K562 (cell line): ENCODE measurements at regions not wholly inside any gene's neighbourhood (a gene's known extent, or its start where the extent isn't known, plus 50 kb on each side); places are given as distances from the start of the nearest gene placed in this dataset.

Source experiments
- ASH1L ChIP-seq: fragments of 450-650 bp; IDR thresholded peaks from 2 replicates; pipeline ENCODE4 v1.6.1; 2018; ENCODE audit warnings: borderline replicate concordance, mild to moderate bottlenecking, low read depth; ENCODE audit not compliant: partially characterized antibody
- CBX8 ChIP-seq: fragments of 200-600 bp; sonication (generic); IDR thresholded peaks from 2 replicates; pipeline ENCODE4 v1.6.1; 2012; ENCODE audit warnings: borderline replicate concordance, mixed run types, low read depth, mild to moderate bottlenecking, moderate library complexity, mixed read lengths, low read length, control low read depth, inconsistent platforms; ENCODE audit not compliant: poor library complexity, severe bottlenecking; ENCODE audit errors: extremely low read depth
- GATAD2A ChIP-seq: fragments of 450-650 bp; IDR thresholded peaks from 2 replicates; pipeline ENCODE4 v1.6.1; 2017
- THAP12 ChIP-seq: fragments of 250-450 bp; sonication (Bioruptor Pico); IDR thresholded peaks from 2 replicates; pipeline ENCODE4 v1.9.0; 2021; ENCODE audit warnings: mild to moderate bottlenecking, inconsistent platforms
- ZBTB5 ChIP-seq: fragments of 450-650 bp; IDR thresholded peaks from 2 replicates; pipeline ENCODE4 v1.6.1; 2017; ENCODE audit warnings: antibody characterized with exemption
- ZNF12 ChIP-seq: sonication (generic); formaldehyde crosslinking; IDR thresholded peaks from 2 replicates; pipeline ENCODE4 v1.4.0; 2020; ENCODE audit warnings: mild to moderate bottlenecking, missing genetic modification reagents
- ZNF407 ChIP-seq: fragments of 450-650 bp; IDR thresholded peaks from 2 replicates; pipeline ENCODE4 v1.6.1; 2016; ENCODE audit warnings: low read depth
- ZNF830 ChIP-seq: fragments of 250-450 bp; sonication (Bioruptor Pico); IDR thresholded peaks from 2 replicates; pipeline ENCODE4 v1.5.0; 2021; ENCODE audit warnings: mild to moderate bottlenecking
- TF ChIP-seq, protein P1 (sequence below): sonication (generic); IDR thresholded peaks from 2 replicates; pipeline ENCODE4 v1.6.1; 2016
- TF ChIP-seq, protein P2 (sequence below): fragments of 450-650 bp; formaldehyde crosslinking; IDR thresholded peaks from 2 replicates; pipeline ENCODE4 v1.4.0; 2020; ENCODE audit warnings: mild to moderate bottlenecking, moderate library complexity

DNA sequence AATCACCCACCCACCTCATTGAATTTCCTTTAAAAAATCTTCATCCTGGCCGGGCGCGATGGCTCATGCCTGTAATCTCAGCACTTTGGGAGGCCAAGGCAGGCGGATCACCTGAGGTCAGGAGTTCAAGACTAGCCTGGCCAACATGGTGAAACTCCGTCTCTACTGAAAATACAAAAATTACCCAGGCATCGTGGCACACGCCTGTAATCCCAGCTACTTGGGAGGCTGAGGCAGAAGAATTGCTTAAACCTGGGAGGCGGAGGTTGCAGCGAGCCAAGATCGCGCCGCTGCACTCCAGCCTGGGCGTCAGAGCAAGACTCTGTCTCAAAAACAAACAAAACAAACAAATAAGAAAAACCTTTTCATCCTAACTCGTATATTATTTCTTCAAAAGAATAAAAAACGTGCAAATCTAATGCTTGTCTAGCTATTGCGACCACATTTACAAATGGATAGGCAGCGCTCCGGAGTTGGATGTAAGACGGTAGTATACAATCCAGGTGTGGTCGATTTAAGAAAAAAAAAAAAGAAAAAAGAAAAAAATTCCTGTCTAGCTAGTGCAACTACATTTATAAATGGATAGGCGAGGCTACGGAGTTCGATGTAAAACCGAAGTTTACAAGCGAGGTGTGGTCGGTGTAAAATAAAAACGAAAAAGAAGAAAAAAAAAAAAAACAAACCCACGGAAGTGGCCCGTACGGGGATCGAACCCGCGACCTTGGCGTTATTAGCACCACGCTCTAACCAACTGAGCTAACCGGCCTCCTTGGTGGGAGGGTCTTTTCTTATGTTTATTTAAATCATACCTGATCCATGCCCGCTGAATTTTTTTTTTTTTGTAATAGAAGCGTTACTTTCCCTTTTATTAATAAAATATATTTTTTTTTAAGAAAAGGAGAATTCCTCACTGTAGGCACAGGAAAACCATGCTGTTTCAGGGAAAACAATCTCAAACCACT is 70.7 kb upstream of the PRSS16 start (continued):
- TF ChIP-seq ZNF407 (peak; percentile 79), ZBTB5 (peak; percentile 85), CBX8 (no peak), ZNF830 (CRISPR knock-in tag) (no peak), ASH1L (no peak), ZNF12 (CRISPR knock-in tag) (no peak), GATAD2A (no peak), THAP12 (CRISPR knock-in tag) (no peak)
- TF ChIP-seq, protein P1, sequence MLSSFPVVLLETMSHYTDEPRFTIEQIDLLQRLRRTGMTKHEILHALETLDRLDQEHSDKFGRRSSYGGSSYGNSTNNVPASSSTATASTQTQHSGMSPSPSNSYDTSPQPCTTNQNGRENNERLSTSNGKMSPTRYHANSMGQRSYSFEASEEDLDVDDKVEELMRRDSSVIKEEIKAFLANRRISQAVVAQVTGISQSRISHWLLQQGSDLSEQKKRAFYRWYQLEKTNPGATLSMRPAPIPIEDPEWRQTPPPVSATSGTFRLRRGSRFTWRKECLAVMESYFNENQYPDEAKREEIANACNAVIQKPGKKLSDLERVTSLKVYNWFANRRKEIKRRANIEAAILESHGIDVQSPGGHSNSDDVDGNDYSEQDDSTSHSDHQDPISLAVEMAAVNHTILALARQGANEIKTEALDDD = peak; percentile 33; the same call in 1 of the 2 replicates
- TF ChIP-seq, protein P2, sequence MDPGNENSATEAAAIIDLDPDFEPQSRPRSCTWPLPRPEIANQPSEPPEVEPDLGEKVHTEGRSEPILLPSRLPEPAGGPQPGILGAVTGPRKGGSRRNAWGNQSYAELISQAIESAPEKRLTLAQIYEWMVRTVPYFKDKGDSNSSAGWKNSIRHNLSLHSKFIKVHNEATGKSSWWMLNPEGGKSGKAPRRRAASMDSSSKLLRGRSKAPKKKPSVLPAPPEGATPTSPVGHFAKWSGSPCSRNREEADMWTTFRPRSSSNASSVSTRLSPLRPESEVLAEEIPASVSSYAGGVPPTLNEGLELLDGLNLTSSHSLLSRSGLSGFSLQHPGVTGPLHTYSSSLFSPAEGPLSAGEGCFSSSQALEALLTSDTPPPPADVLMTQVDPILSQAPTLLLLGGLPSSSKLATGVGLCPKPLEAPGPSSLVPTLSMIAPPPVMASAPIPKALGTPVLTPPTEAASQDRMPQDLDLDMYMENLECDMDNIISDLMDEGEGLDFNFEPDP (CRISPR knock-in tag) = no peak
